Mesenchymal stem cell (in vitro differentiated cells and primary cell): ENCODE measurements at regions not wholly inside any gene's neighbourhood (a gene's known extent, or its start where the extent isn't known, plus 50 kb on each side); places are given as distances from the start of the nearest gene placed in this dataset.
A peak's percentile ranks its signal among the peaks of the same experiment; 100 is the strongest.

Source experiments
- DNase-seq: peaks from one replicate; pipeline ENCODE4 v3.0.0-alpha.2; 2013
- H2AFZ ChIP-seq: one replicate; pipeline ENCODE4 v1.6.1; 2013; ENCODE audit warnings: low read depth, mild to moderate bottlenecking, control low read depth, inconsistent platforms, low read length, moderate library complexity
- H2AK5ac ChIP-seq: 2 replicates; pipeline ENCODE4 v1.6.1; 2013; ENCODE audit warnings: low read length, moderate library complexity, mild to moderate bottlenecking, inconsistent platforms; ENCODE audit not compliant: severe bottlenecking
- H2BK120ac ChIP-seq: one replicate; pipeline ENCODE4 v1.6.1; 2013; ENCODE audit warnings: low read depth, mild to moderate bottlenecking, inconsistent platforms, low read length, moderate library complexity
- H2BK12ac ChIP-seq, 2 experiments: one replicate each; pipeline ENCODE4 v1.6.1; 2013; ENCODE audit warnings: inconsistent platforms in 2 of 2, low read length in 2 of 2, mild to moderate bottlenecking in 2 of 2, moderate library complexity in 2 of 2, control low read depth in 1 of 2
- H2BK15ac ChIP-seq: one replicate; pipeline ENCODE4 v1.6.1; 2013; ENCODE audit warnings: mild to moderate bottlenecking, low read depth, inconsistent platforms; ENCODE audit not compliant: poor library complexity, severe bottlenecking
- H2BK5ac ChIP-seq: 2 replicates; pipeline ENCODE4 v1.6.1; 2013; ENCODE audit warnings: low read depth, mild to moderate bottlenecking, low read length, control low read depth, inconsistent platforms; ENCODE audit not compliant: poor library complexity, severe bottlenecking
- H3K14ac ChIP-seq, 2 experiments: one replicate each; pipeline ENCODE4 v1.6.1; 2013; ENCODE audit warnings: inconsistent platforms in 2 of 2, low read length in 2 of 2, control low read depth in 1 of 2, mild to moderate bottlenecking in 1 of 2, moderate library complexity in 1 of 2
- H3K18ac ChIP-seq, 2 experiments: one replicate each; pipeline ENCODE4 v1.6.1; 2013; ENCODE audit warnings: inconsistent platforms in 2 of 2, low read length in 2 of 2, control low read depth in 1 of 2, low read depth in 1 of 2, mild to moderate bottlenecking in 1 of 2
- H3K23ac ChIP-seq, 2 experiments: one replicate each; pipeline ENCODE4 v1.6.1; 2013; ENCODE audit warnings: inconsistent platforms in 2 of 2, low read length in 2 of 2, mild to moderate bottlenecking in 2 of 2, moderate library complexity in 2 of 2, control low read depth in 1 of 2
- H3K27ac ChIP-seq: 2 replicates; pipeline ENCODE4 v1.5.1; 2013; ENCODE audit warnings: mild to moderate bottlenecking, moderate library complexity, low read length, control low read depth, inconsistent platforms; ENCODE audit not compliant: poor library complexity, severe bottlenecking
- H3K27me3 ChIP-seq, 2 experiments: 2 replicates each; pipeline versions ENCODE4 v1.6.1 to v1.7.0; 2013; ENCODE audit warnings: low read length in 2 of 2, mild to moderate bottlenecking in 2 of 2, moderate library complexity in 2 of 2, control low read depth in 1 of 2, inconsistent platforms in 1 of 2; ENCODE audit not compliant: control insufficient read depth in 1 of 2, insufficient read depth in 1 of 2
- H3K36me3 ChIP-seq, 2 experiments: 2 replicates each; pipeline versions ENCODE4 v1.6.1 to v1.7.0; 2013; ENCODE audit warnings: low read length in 2 of 2, control low read depth in 1 of 2, inconsistent platforms in 1 of 2, low read depth in 1 of 2, mild to moderate bottlenecking in 1 of 2; ENCODE audit not compliant: insufficient read depth in 2 of 2, control insufficient read depth in 1 of 2
- H3K4ac ChIP-seq, 2 experiments: one replicate each; pipeline ENCODE4 v1.6.1; 2013; ENCODE audit warnings: inconsistent platforms in 2 of 2, low read length in 2 of 2, mild to moderate bottlenecking in 2 of 2, moderate library complexity in 2 of 2, control low read depth in 1 of 2, low read depth in 1 of 2
- H3K4me1 ChIP-seq: 2 replicates; pipeline ENCODE4 v1.6.1; 2013; ENCODE audit warnings: low read depth, low read length, control low read depth; ENCODE audit not compliant: control insufficient read depth, insufficient read depth
- H3K4me2 ChIP-seq: 2 replicates; pipeline ENCODE4 v1.6.1; 2013; ENCODE audit warnings: low read length, mild to moderate bottlenecking, inconsistent platforms; ENCODE audit not compliant: poor library complexity, severe bottlenecking
- H3K4me3 ChIP-seq, 2 experiments: 2 replicates each; pipeline versions ENCODE4 v1.5.1 to v1.7.0; 2013; ENCODE audit warnings: low read length in 2 of 2, mild to moderate bottlenecking in 2 of 2, control low read depth in 1 of 2, low read depth in 1 of 2; ENCODE audit not compliant: insufficient read depth in 1 of 2
- H3K79me1 ChIP-seq: replicated peaks from 2 replicates; pipeline ENCODE4 v1.6.1; 2013; ENCODE audit warnings: mild to moderate bottlenecking, control low read depth, low read length, inconsistent platforms; ENCODE audit not compliant: poor library complexity, severe bottlenecking
- H3K9ac ChIP-seq: 2 replicates; pipeline ENCODE4 v1.7.0; 2013; ENCODE audit warnings: mild to moderate bottlenecking, low read length, moderate library complexity
- H3K9me3 ChIP-seq: 2 replicates; pipeline ENCODE4 v1.7.0; 2013; ENCODE audit warnings: mild to moderate bottlenecking, low read length; ENCODE audit not compliant: control insufficient read depth
- H4K8ac ChIP-seq: one replicate; pipeline ENCODE4 v1.6.1; 2013; ENCODE audit warnings: inconsistent platforms, mild to moderate bottlenecking, low read length, moderate library complexity
- H4K91ac ChIP-seq: one replicate; pipeline ENCODE4 v1.6.1; 2013; ENCODE audit warnings: mild to moderate bottlenecking, low read length, inconsistent platforms
- WGBS: methylation state at CpG from one replicate; pipeline ENCODE4 v1.1.7; 2013; ENCODE audit warnings: mixed read lengths; 5-methylcytosine and 5-hydroxymethylcytosine counted together

DNA sequence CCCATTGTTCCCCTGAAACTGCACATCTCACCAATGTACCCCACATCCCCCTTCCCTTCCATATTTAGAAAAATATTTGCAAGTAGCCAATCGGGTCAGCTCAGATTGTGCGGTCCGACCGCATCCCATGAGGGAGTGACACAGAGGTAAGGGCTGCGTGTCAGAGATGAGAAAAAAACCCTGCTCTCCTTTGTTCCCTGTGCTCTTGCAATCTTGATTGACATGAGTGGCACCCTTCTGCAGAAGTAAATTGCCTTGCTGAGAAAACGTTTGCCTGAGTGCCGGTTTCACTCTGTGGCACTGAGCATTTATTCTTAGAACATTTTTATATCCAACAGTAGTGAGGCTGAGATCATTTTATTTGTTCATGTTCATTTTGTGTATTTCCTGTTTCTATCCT, 81.6 kb upstream of the CCDC90B start:
- H2BK12ac ChIP-seq, result no peak overlapping the region
- H3K27ac ChIP-seq, result no peak overlapping the region
- H2BK120ac ChIP-seq, result no peak overlapping the region

DNA sequence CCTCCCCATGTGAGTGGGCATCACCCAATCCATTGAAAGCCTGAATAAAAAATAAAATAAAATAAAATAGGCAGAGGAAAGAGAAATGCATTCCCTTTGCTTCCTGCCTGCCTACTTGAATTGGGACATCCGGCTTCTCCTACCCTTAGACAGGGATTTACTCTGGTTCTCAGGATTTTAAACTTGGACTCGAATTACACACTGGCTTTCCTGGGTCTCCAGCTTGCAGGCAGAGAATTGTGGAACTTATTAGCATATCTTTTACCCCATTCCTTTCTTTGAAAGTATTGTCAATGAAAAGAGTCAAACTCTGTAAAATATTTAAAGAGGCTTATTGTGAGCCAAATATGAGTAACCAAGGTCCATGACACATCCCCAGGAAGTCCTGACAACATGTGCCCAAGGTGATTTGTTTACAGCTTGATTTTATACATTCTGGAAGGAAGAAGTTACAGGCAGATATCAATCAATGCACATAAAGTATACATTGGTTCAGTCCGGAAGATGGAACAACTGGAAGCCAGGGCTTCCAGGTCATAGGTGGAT, 78.4 kb upstream of the CCDC90B start:
- Histone ChIP-seq H3K9ac (no peak overlapping the region), H3K4me2 (no peak overlapping the region), H3K27me3 (no peaks in the 10 kb centered on the region), H2BK5ac (no peak overlapping the region), H2BK120ac (no peak overlapping the region), H3K27ac (no peak overlapping the region), H4K8ac (no peak overlapping the region), H3K14ac (peak overlapping the region in 1 of 2 experiments; percentile 20), H2BK15ac (no peak overlapping the region), H2BK12ac (no peak overlapping the region), H2AFZ (no peak overlapping the region), H2AK5ac (no peak overlapping the region), H3K36me3 (no peaks in the 10 kb centered on the region), H3K79me1 (no peaks in the 10 kb centered on the region), H3K4ac (no peak overlapping the region), H3K4me3 (no peak overlapping the region), H3K4me1 (no peaks in the 10 kb centered on the region), H3K18ac (no peak overlapping the region), H3K9me3 (peaks cover 10% of the 10 kb centered on the region), H4K91ac (no peak overlapping the region), H3K23ac (no peak overlapping the region)
- DNase-seq, result no peak
- WGBS, result 88% methylated on average over 2 of the region's 3 CpGs

More for the DNA sequence above, 81.6 kb upstream of the CCDC90B start:
- no peak overlapping the region for H3K4me3 ChIP-seq
- DNase-seq, result no peak
- no peak overlapping the region for H3K23ac ChIP-seq
- no peak overlapping the region for H3K4ac ChIP-seq
- WGBS, result 83% methylated on average over 7 of the region's 7 CpGs
- H3K9me3 ChIP-seq, result peaks cover 10% of the 10 kb centered on the region
- no peak overlapping the region for H2BK15ac ChIP-seq
- H2AK5ac ChIP-seq, result no peak overlapping the region
- no peak overlapping the region for H2AFZ ChIP-seq
- H3K36me3 ChIP-seq, result no peaks in the 10 kb centered on the region
- no peak overlapping the region for H4K8ac ChIP-seq
- no peak overlapping the region for H3K14ac ChIP-seq
- no peaks in the 10 kb centered on the region for H3K4me1 ChIP-seq
- H3K18ac ChIP-seq, result no peak overlapping the region
- no peak overlapping the region for H2BK5ac ChIP-seq
- no peaks in the 10 kb centered on the region for H3K27me3 ChIP-seq
- no peak overlapping the region for H4K91ac ChIP-seq
- no peaks in the 10 kb centered on the region for H3K79me1 ChIP-seq
- H3K4me2 ChIP-seq, result no peak overlapping the region
- H3K9ac ChIP-seq, result no peak overlapping the region

DNA sequence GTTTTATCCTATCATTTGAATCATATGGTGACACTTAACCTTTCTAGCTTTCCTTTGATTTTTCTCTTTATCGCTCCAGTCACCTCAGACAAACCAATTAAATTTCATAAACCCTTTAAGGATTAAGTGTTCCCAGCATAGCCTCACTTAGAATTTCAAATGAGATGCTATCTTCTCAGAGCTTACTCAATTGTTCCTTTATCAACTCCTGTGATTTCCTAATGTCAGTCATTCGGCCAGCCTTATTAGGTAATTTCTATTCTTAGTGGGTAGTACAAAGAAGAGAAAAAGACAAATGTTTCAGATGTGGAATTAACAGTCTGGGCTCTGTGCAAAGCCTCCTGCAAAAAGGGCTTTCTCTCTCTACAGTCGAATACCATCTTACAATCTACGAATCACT, 77.1 kb upstream of the CCDC90B start:
- no peak overlapping the region for H2AFZ ChIP-seq
- 89% methylated on average over 2 of the region's 4 CpGs for WGBS
- H4K91ac ChIP-seq, result no peak overlapping the region
- H3K23ac ChIP-seq, result no peak overlapping the region
- H3K4me2 ChIP-seq, result no peak overlapping the region
- H3K9me3 ChIP-seq, result peaks cover 7% of the 10 kb centered on the region
- no peak for DNase-seq
- no peaks in the 10 kb centered on the region for H3K79me1 ChIP-seq
- H3K36me3 ChIP-seq, result no peaks in the 10 kb centered on the region
- no peak overlapping the region for H3K18ac ChIP-seq
- no peak overlapping the region for H3K9ac ChIP-seq
- no peaks in the 10 kb centered on the region for H3K27me3 ChIP-seq
- H2BK15ac ChIP-seq, result no peak overlapping the region
- H4K8ac ChIP-seq, result no peak overlapping the region
- no peak overlapping the region for H3K27ac ChIP-seq
- no peaks in the 10 kb centered on the region for H3K4me1 ChIP-seq
- H2BK120ac ChIP-seq, result no peak overlapping the region
- no peak overlapping the region for H3K14ac ChIP-seq
- no peak overlapping the region for H3K4me3 ChIP-seq
- H2AK5ac ChIP-seq, result no peak overlapping the region
- H3K4ac ChIP-seq, result no peak overlapping the region
- H2BK12ac ChIP-seq, result no peak overlapping the region
- H2BK5ac ChIP-seq, result no peak overlapping the region

DNA sequence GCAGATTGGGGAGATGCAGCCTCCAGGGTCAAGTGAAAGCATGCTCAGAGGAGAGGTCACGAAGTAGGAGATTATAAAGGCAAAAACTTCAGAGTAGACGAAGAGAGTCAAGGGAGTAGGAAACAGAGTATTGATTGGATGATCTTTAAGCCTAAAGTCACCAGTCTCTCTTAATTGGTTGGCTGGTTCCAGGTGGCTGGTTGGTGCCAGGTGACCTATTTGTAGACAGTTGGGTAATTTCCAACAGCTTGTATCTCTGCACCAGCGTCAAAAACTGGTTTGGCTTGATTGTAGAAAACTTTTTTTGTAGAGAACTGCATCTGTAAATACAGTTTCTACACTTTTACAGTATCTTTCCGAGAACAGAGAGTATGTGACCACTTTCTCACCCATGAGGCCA, 75.7 kb upstream of the CCDC90B start:
- no peak overlapping the region for H3K4me3 ChIP-seq
- H3K4me1 ChIP-seq, result no peaks in the 10 kb centered on the region
- no peak overlapping the region for H3K9ac ChIP-seq
- no peak overlapping the region for H2BK15ac ChIP-seq
- H3K14ac ChIP-seq, result no peak overlapping the region
- H2BK5ac ChIP-seq, result no peak overlapping the region
- no peak overlapping the region for H4K8ac ChIP-seq
- no peak overlapping the region for H2AK5ac ChIP-seq
- H3K27me3 ChIP-seq, result no peaks in the 10 kb centered on the region
- no peak overlapping the region for H3K27ac ChIP-seq
- 71% methylated on average over 3 of the region's 4 CpGs for WGBS
- no peak overlapping the region for H3K23ac ChIP-seq
- no peak overlapping the region for H3K4me2 ChIP-seq
- no peaks in the 10 kb centered on the region for H3K36me3 ChIP-seq
- H3K9me3 ChIP-seq, result peaks cover 6% of the 10 kb centered on the region
- H3K4ac ChIP-seq, result no peak overlapping the region
- H2BK12ac ChIP-seq, result no peak overlapping the region
- H3K18ac ChIP-seq, result no peak overlapping the region
- no peaks in the 10 kb centered on the region for H3K79me1 ChIP-seq
- H2BK120ac ChIP-seq, result no peak overlapping the region
- DNase-seq, result no peak
- H4K91ac ChIP-seq, result no peak overlapping the region
- H2AFZ ChIP-seq, result no peak overlapping the region
